ENCODE measurements at regions not wholly inside any gene's neighbourhood (a gene's known extent, or its start where the extent isn't known, plus 50 kb on each side); places are given as distances from the start of the nearest gene placed in this dataset.
A peak's percentile ranks its signal among the peaks of the same experiment; 100 is the strongest.
"Not testable (repeated sequence)": the region's sequence is repeated elsewhere in the genome, so short reads cannot be mapped to it uniquely, and the experiment has no call there.

DNA sequence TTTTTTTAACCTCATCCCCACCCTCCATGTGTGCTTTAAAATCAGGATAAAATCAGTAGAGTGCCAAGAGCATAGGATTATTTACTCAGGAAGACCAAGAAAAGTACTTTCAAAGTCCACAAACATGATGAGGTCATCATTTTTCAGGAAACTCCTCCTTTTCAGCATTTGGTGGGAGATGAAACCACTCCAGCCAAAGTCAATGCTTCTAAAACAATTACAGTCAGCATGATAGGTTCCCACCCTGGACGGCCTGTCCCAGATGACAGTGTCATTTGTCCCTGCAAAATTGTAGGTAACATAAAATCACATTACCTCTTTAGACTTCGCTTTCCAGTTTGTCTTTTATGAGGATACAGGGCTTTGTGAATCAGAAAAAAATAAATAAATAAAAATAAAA lies 836.7 kb downstream of the SPATA31A1 start:
- WGBS, 2 donors, result 100% methylated on average over 1 of the region's 2 CpGs; no CpG with 5 or more reads in 1 of the 2 donors

DNA sequence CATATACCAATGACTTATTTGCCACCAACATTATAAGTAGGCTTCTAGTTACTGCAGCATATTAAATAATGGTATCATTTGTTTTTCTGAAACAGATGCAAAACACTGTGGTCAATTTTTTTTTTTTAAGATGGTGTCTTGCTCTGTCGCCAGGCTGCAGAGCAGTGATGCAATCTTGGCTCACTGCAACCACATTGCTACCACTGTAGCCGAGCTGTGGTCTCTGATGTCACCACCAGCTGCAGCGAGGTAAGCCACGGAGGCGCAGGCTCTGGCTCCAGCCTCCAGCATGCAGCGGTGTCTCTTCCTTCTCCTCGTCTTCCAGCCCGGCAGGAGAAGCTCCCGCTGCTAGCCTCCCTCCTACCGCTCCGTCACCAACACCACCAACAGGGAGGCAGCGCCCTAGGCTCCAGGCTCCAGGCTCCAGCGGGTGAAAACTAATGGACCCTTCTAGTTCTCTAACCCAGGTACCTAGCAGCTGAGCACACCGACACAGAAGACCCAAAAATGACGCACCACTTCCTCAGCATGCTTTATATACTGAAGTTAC lies 840.8 kb downstream of the SPATA31A1 start:
- H3K27ac ChIP-seq; H3K9me3 ChIP-seq; H3K4me1 ChIP-seq; H3K4me3 ChIP-seq (replicated peaks in 1 of 3); DNase-seq; H3K27me3 ChIP-seq; H3K36me3 ChIP-seq; intact Hi-C loops (cut with DNase I): not testable (repeated sequence)
- WGBS, 2 donors, result 81 to 89% methylated on average over 13 of the region's 15 CpGs

More for the DNA sequence above, 836.7 kb downstream of the SPATA31A1 start:
- H3K9me3 ChIP-seq; intact Hi-C loops (cut with DNase I); H3K4me1 ChIP-seq; H3K36me3 ChIP-seq; H3K27me3 ChIP-seq; H3K4me3 ChIP-seq (replicated peaks in 1 of 3); DNase-seq; H3K27ac ChIP-seq: not testable (repeated sequence)

DNA sequence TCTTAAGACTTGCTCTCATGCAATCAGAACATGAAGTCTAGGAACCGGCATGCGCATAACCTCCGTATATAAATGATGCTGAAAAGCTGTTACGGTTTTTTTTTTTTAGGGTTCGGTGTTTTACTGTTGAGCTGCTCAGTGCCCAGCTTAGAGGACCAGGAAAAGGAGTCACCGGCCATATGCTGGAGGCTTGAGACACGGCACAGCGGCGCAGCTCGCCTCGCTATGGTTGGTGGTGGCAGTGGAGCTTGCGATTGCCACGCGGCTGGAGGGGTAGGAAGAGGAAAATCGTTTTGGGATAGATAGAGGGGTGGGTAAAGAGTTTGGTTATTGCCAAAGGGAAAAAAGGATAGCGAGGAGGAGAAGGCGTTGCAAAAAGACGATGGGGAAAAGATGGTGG lies 841.3 kb downstream of the SPATA31A1 start:
- H3K4me1 ChIP-seq; DNase-seq; H3K9me3 ChIP-seq; H3K27me3 ChIP-seq; H3K36me3 ChIP-seq; intact Hi-C loops (cut with DNase I); H3K27ac ChIP-seq; H3K4me3 ChIP-seq (replicated peaks in 1 of 3): not testable (repeated sequence)
- 87 to 93% methylated on average over 9 of the region's 18 CpGs for WGBS, 2 donors

DNA sequence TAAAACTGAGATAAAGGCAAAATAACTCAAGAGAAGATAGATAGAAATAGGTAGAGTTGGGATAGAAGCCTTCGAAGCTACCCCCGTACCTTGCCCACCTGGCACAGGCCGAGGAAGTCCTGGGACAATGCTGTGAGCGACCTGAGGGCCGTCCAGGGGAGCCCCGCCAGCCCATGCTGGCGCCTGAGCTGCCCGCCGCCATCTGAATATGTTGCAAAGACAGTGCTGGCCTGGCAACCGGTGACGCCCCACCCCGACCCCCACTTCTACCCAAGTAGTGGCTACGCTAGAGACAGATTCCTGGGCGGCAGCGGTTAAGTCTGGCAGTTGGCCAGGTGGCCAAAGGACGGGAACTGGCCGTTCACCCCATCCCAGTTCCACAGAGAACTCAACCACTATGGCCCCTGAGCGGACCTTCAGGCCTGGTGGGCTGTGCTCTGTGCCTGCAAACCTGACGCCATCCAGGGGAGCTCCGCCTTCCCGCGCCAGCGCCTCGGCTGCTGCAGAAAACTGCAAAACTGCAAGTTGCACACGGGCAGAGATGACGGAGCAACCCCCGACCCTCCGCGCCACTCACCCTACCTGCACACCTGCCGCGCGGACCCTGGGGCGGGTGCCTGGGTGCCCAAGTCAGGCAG lies 866.2 kb downstream of the SPATA31A1 start:
- H3K9me3 ChIP-seq; H3K27me3 ChIP-seq; H3K4me1 ChIP-seq; intact Hi-C loops (cut with DNase I); H3K4me3 ChIP-seq (replicated peaks in 1 of 3); DNase-seq; H3K27ac ChIP-seq; H3K36me3 ChIP-seq: not testable (repeated sequence)
- WGBS, 2 donors, result 79% methylated on average over 4 of the region's 33 CpGs; no CpG with 5 or more reads in 1 of the 2 donors

DNA sequence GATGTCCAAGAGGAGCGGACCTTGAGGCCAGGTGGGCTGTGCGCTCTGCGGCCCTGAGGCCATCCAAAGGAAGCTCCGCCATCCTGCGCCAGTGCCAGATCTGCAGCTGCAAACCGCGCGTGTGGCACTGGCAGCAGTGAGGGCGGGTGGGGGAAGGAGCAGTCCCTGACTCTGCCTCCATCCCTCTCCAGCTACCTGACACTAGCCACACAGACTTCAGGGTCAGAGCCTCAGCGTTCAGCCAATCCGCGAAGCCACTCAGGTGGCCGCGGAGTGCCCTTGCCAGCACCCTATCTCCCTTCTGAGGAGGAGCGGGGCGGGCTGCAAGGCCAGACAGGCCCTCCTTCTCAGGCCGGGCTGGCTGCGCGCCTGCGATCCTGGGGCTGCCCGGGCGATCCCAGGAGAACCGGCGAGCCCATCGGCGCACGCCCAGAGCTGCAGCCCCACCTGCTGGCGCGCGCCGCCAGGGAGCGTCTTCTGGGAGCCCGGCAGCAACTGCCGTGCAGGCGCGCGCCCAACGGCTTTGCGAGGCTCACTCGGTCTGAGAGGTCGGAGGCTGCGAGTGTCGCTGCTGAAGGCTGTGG lies 867.2 kb downstream of the SPATA31A1 start:
- H3K4me3 ChIP-seq (replicated peaks in 1 of 3); H3K36me3 ChIP-seq; H3K27me3 ChIP-seq; H3K27ac ChIP-seq; H3K4me1 ChIP-seq; H3K9me3 ChIP-seq; intact Hi-C loops (cut with DNase I): not testable (repeated sequence)
- DNase-seq, result peak; percentile 6 to 36
- TF ChIP-seq, protein P1, sequence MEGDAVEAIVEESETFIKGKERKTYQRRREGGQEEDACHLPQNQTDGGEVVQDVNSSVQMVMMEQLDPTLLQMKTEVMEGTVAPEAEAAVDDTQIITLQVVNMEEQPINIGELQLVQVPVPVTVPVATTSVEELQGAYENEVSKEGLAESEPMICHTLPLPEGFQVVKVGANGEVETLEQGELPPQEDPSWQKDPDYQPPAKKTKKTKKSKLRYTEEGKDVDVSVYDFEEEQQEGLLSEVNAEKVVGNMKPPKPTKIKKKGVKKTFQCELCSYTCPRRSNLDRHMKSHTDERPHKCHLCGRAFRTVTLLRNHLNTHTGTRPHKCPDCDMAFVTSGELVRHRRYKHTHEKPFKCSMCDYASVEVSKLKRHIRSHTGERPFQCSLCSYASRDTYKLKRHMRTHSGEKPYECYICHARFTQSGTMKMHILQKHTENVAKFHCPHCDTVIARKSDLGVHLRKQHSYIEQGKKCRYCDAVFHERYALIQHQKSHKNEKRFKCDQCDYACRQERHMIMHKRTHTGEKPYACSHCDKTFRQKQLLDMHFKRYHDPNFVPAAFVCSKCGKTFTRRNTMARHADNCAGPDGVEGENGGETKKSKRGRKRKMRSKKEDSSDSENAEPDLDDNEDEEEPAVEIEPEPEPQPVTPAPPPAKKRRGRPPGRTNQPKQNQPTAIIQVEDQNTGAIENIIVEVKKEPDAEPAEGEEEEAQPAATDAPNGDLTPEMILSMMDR (IDR thresholded peaks at IDR 0.05), result peak in 1 of 6 experiments; percentile 22
- WGBS, 2 donors, result no CpG with 5 or more reads among the region's 43 CpGs

DNA sequence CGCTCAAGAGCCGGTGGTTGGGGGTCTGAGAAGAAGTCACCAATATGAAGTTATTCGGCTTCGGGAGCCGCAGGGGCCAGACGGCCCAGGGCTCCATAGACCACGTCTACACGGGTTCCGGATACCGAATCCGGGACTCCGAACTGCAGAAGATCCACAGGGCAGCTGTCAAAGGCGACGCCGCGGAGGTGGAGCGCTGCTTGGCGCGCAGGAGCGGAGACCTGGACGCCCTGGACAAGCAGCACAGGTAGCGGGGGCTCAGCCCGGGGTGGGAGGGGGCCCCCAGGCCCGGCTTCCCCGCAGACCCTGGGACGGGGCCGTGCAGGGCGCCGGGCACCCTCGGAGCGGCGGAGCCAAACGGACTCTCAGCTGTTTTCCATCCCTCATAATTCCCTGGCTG lies 867.9 kb downstream of the SPATA31A1 start:
- intact Hi-C loops (cut with DNase I); H3K9me3 ChIP-seq; H3K27me3 ChIP-seq; H3K4me1 ChIP-seq; H3K4me3 ChIP-seq (replicated peaks in 1 of 3); H3K36me3 ChIP-seq; H3K27ac ChIP-seq: not testable (repeated sequence)
- peak; percentile 10 to 15 for DNase-seq
- WGBS, 2 donors, result no CpG with 5 or more reads among the region's 33 CpGs
